Neural cell (in vitro differentiated cells): ENCODE measurements at regions not wholly inside any gene's neighbourhood (a gene's known extent, or its start where the extent isn't known, plus 50 kb on each side); places are given as distances from the start of the nearest gene placed in this dataset.

ENCODE experiments used
- H2AFZ ChIP-seq: fragments of 200-600, 300-800 bp; sonication (generic), shearing (Covaris generic); 2 replicates; pipeline ENCODE4 v1.6.0; 2014; ENCODE audit warnings: low read depth, mild to moderate bottlenecking, antibody characterized with exemption, low read length, moderate library complexity
- H3F3A ChIP-seq: fragments of 200-600 bp; shearing (Covaris generic); 2 replicates; pipeline ENCODE4 v1.6.1; 2016; ENCODE audit warnings: mild to moderate bottlenecking, moderate library complexity, mixed read lengths, antibody characterized with exemption, low read length; ENCODE audit not compliant: insufficient read depth, poor library complexity, severe bottlenecking
- H3K27ac ChIP-seq: fragments of 200-600, 300-800 bp; sonication (generic), shearing (Covaris generic); 2 replicates; pipeline ENCODE4 v1.5.1; 2014; ENCODE audit warnings: mild to moderate bottlenecking, low read length, moderate library complexity
- H3K27me3 ChIP-seq: fragments of 300-800, 200-600 bp; sonication (generic), shearing (Covaris generic); 2 replicates; pipeline ENCODE4 v1.6.0; 2014; ENCODE audit warnings: mild to moderate bottlenecking, low read depth, low read length, moderate library complexity; ENCODE audit not compliant: insufficient read depth
- H3K36me3 ChIP-seq: fragments of 300-800, 200-600 bp; sonication (generic), shearing (Covaris generic); 2 replicates; pipeline ENCODE4 v1.5.1; 2014; ENCODE audit warnings: mild to moderate bottlenecking, antibody characterized with exemption, low read length, moderate library complexity; ENCODE audit not compliant: insufficient read depth
- H3K4me2 ChIP-seq: fragments of 300-800, 200-600 bp; sonication (generic), shearing (Covaris generic); 2 replicates; pipeline ENCODE4 v1.6.0; 2014; ENCODE audit warnings: mild to moderate bottlenecking, low read length
- H3K4me3 ChIP-seq: fragments of 300-800, 200-600 bp; sonication (generic), shearing (Covaris generic); 2 replicates; pipeline ENCODE4 v1.5.1; 2014; ENCODE audit warnings: mild to moderate bottlenecking, low read length, moderate library complexity
- H3K79me2 ChIP-seq: fragments of 200-600 bp; shearing (Covaris generic); replicated peaks from 2 replicates; pipeline ENCODE4 v1.6.0; 2014; ENCODE audit warnings: mild to moderate bottlenecking, low read length, moderate library complexity; ENCODE audit not compliant: insufficient read depth
- H3K9ac ChIP-seq: fragments of 300-800, 200-600 bp; sonication (generic), shearing (Covaris generic); 2 replicates; pipeline ENCODE4 v1.6.1; 2016; ENCODE audit warnings: mild to moderate bottlenecking, low read length, mixed read lengths
- H3K9me2 ChIP-seq: fragments of 200-600 bp; shearing (Covaris generic); 2 replicates; pipeline ENCODE4 v1.6.1; 2016; ENCODE audit warnings: mild to moderate bottlenecking, low read length, mixed read lengths; ENCODE audit not compliant: insufficient read depth
- H3K9me3 ChIP-seq: fragments of 200-600, 300-800 bp; sonication (generic), shearing (Covaris generic); 2 replicates; pipeline ENCODE4 v1.6.1; 2016; ENCODE audit warnings: mild to moderate bottlenecking, mixed run types, low read length, moderate library complexity, mixed read lengths
- H4K20me1 ChIP-seq: fragments of 200-600 bp; shearing (Covaris generic); 2 replicates; pipeline ENCODE4 v1.6.1; 2016; ENCODE audit warnings: mild to moderate bottlenecking, mixed run types; ENCODE audit not compliant: insufficient read depth
- CTCF ChIP-seq: fragments of 450-650 bp; IDR thresholded peaks from 2 replicates; pipeline ENCODE4 v1.5.1; 2014; ENCODE audit warnings: antibody characterized with exemption, mild to moderate bottlenecking, moderate library complexity; ENCODE audit not compliant: poor library complexity, severe bottlenecking
- EP300 ChIP-seq: fragments of 450-650 bp; conservative IDR thresholded peaks from 2 replicates; pipeline ENCODE4 v1.6.1; 2014; ENCODE audit warnings: antibody characterized with exemption, mild to moderate bottlenecking, moderate library complexity; ENCODE audit not compliant: poor library complexity, severe bottlenecking
- EZH2 ChIP-seq: fragments of 200-600, 300-800 bp; shearing (Covaris generic), sonication (generic); IDR thresholded peaks from 2 replicates; pipeline ENCODE4 v1.6.1; 2014; ENCODE audit warnings: antibody characterized with exemption, low read length, borderline replicate concordance, mild to moderate bottlenecking; ENCODE audit not compliant: insufficient read depth, poor library complexity, severe bottlenecking
- MXI1 ChIP-seq: fragments of 450-650 bp; conservative IDR thresholded peaks from 2 replicates; pipeline ENCODE4 v1.6.1; 2014; ENCODE audit warnings: antibody characterized with exemption, mild to moderate bottlenecking; ENCODE audit not compliant: poor library complexity, severe bottlenecking
- POLR2AphosphoS5 ChIP-seq: IDR thresholded peaks from 2 replicates; pipeline ENCODE4 v1.6.1; 2012
- RAD21 ChIP-seq: fragments of 450-650 bp; conservative IDR thresholded peaks from 2 replicates; pipeline ENCODE4 v1.6.1; 2014; ENCODE audit warnings: antibody characterized with exemption, mild to moderate bottlenecking, moderate library complexity
- REST ChIP-seq: IDR thresholded peaks from 2 replicates; pipeline ENCODE4 v1.6.1; 2012; ENCODE audit warnings: borderline replicate concordance
- SMC3 ChIP-seq: fragments of 450-650 bp; conservative IDR thresholded peaks from 2 replicates; pipeline ENCODE4 v1.6.1; 2014; ENCODE audit warnings: antibody characterized with exemption, mild to moderate bottlenecking, moderate library complexity; ENCODE audit not compliant: poor library complexity
- TAF1 ChIP-seq: IDR thresholded peaks from 2 replicates; pipeline ENCODE4 v1.6.1; 2012; ENCODE audit warnings: low read depth

GRCh38 chr6:97958134-97958533 is 675.1 kb upstream of the MMS22L start:
- Histone ChIP-seq H3K9me3 (no peaks in the 10 kb centered on the region), H3K4me3 (no peak overlapping the region), H3K79me2 (no peaks in the 10 kb centered on the region), H2AFZ (no peak overlapping the region), H3K9ac (no peak overlapping the region), H3K27me3 (no peaks in the 10 kb centered on the region), H4K20me1 (no peaks in the 10 kb centered on the region), H3F3A (no peaks in the 10 kb centered on the region), H3K27ac (no peak overlapping the region), H3K9me2 (no peaks in the 10 kb centered on the region), H3K36me3 (no peaks in the 10 kb centered on the region), H3K4me2 (no peak overlapping the region)
- TF ChIP-seq TAF1, result no peak
- TF ChIP-seq RAD21, result no peak
- no peak for TF ChIP-seq EZH2
- TF ChIP-seq MXI1, result no peak
- no peak for TF ChIP-seq REST
- no peak for TF ChIP-seq SMC3
- TF ChIP-seq EP300, result no peak
- no peak for TF ChIP-seq POLR2AphosphoS5
- TF ChIP-seq CTCF, result no peak

GRCh38 chr6:97963193-97963592 is 680.2 kb upstream of the MMS22L start:
- TF ChIP-seq REST (no peak), EP300 (no peak), MXI1 (no peak), SMC3 (no peak), TAF1 (no peak), CTCF (no peak), EZH2 (no peak), POLR2AphosphoS5 (no peak), RAD21 (no peak)
- H2AFZ ChIP-seq, result no peak overlapping the region
- no peaks in the 10 kb centered on the region for H3K79me2 ChIP-seq
- H3K27me3 ChIP-seq, result no peaks in the 10 kb centered on the region
- no peak overlapping the region for H3K9ac ChIP-seq
- no peaks in the 10 kb centered on the region for H3K36me3 ChIP-seq
- H3K9me2 ChIP-seq, result no peaks in the 10 kb centered on the region
- H4K20me1 ChIP-seq, result no peaks in the 10 kb centered on the region
- no peak overlapping the region for H3K27ac ChIP-seq
- no peaks in the 10 kb centered on the region for H3K9me3 ChIP-seq
- no peak overlapping the region for H3K4me2 ChIP-seq
- H3K4me3 ChIP-seq, result no peak overlapping the region
- H3F3A ChIP-seq, result no peaks in the 10 kb centered on the region
